ENCODE measurements at regions not wholly inside any gene's neighbourhood (a gene's known extent, or its start where the extent isn't known, plus 50 kb on each side); places are given as distances from the start of the nearest gene placed in this dataset.
"Not testable (repeated sequence)": the region's sequence is repeated elsewhere in the genome, so short reads cannot be mapped to it uniquely, and the experiment has no call there.

DNA sequence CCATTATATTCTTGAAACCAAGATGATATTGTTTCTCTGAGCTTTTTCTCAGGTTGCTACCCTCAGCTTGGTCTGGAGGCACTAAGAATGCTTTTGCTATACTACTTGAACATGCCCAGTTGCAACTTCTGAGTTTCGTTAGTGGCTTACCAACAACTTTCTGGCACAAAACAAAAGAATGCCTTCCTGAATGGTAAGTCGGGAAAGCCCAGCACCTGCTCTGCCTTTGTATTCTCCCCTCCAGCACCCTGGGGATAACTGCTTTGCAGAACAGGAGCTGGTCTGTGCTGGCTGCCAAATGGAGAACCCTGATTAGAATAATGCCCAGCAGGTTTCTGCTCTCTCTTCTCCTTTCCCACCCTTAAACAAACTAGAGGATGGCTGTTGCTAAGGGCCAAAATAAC, 149.3 kb downstream of the TGFB2 start:
- DNase-seq: no peak

DNA sequence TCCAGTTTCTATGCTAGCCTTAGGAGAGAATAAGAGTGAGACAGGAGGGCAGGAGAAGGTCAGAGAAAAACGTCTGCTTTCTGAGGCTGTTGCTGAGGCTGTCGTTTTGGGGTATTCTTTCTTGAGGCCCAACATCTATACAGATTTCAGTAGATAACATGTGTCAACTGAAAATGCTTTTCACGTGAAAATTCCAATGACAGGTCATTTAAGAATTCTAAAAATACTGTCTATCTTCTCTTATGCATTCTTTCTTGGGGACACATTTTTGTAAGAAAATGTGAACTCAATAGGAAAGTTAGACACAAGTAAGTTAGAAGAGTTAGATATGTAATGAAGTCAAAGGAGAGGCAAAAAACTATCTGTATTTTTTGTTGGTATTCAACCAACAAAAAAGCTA, 150.8 kb downstream of the TGFB2 start:
- DNase-seq: no peak

DNA sequence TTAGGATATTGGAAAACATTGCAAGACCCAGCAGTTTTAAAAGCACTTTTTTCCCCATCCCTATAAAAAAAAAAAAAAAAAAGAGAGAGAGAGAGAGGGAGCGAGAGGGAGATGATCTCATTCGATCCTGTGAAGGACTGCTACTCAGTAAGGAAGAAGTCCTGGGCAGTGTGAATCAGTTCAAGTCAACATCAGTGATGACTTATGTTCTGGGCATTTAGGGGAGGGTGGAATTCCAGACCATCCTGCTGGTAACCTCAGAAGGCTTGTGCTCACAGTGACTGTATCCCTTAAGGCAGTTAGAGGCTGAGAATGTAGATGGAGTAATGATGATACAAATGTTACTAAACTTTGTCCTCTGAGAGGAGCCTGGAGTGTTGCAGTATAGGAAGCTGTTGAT, 151.4 kb downstream of the TGFB2 start:
- no peak for DNase-seq

DNA sequence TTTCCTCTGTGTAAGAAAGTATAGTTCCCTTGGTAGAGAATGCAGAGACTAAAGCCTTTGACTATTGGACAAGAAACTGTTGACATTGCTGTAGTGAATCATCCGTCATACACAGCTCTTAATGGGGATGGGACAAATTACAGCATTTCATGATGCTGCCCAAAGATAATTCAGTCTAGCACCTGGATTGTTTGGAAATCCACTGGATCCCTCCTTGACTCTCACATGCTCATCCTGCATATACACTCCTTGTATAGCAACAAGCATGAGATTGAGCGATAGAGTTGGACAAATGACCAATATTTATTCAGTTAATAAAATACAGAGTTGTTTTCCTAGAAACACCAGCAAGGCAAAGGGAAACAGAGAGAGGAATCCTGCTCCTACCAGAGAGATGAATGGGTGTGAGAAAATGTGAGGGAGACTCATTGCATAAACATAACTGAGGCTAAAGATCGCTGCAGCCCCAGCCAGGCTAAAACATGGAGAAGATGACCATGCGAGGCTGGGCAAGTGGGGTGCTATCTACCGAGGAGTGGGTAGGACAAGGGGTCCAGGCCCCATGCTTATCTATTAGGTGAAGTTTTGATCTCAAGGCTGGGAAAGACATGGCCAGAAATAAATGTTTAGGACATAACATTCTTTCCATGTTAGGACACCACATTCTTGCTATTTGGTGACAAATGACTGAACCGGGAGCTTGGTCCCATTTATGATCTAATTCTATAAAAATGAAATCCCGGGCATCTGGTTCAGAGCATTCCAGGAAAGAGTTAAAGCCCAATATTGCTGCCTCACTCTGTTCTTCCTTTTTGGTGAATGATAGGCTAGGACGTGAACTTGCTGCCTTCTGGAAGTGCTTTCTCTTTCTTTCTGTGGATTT, 153.2 kb downstream of the TGFB2 start:
- no peak for DNase-seq

DNA sequence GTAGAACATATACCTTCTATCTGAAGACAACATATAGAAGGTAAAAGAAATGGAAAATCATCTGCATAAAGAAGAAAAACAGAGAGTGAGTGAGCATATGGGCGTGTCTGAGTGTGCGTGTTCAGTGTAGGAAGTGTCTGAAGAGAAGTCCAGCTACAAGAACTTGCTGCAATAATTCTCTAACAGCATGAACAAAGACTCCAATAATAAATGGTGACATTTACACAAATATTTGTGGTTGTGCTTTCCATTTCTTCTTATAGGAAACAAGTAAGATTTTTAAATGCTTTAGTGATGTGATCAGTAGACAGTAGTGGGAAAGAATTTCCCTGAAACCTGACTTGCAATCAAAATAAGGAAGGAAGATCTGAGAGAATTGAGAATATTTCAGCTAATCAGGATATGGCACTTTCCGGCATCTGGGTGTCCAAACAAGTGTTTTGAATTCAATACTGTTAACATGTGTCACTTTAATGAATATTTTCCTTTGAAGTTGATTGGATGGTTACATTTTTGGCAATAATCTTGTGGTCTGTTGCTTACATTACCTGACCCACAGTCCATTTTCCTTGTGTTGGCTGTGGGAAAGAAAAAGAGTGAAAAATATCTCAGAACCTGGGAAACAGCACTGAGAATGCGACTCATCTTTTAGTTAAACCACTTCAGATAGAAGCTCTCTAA, 154.0 kb downstream of the TGFB2 start:
- DNase-seq: no peak

DNA sequence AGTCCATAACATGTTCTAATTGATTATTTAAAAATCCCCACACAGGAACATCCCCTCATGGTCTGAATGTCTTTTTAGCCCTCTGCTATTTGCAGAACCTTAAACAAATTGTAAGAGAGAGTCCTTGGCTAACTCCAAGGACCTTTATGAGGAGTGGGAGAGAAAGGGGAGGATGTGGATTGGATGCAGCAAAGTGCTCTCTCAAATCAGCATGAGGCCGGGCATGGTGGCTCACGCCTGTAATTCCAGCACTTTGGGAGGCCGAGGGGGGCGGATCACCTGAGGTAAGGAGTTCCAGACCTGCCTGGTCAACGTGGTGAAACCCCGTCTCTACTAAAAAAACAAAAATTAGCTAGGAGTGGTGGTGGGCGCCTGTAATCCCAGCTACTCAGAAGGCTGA, 154.8 kb downstream of the TGFB2 start:
- DNase-seq: no peak

DNA sequence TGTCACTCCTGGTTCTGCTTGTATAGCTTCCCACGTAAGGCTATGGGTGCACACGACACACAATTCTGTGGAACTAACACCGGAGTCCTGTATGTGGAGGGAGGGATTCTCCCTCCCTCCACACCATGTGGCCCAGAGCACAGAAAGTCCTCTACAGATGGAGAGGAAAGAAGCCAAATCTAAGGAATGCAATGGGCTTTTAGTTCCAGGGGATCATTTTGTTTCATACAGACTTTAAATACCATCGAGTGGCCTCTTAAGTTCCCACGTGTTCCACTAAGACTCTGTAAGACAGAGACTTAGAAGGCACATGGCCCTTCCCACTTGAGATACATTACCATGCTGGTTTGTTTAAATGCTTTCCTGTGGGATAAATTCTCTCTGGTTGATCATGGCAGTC, 156.0 kb downstream of the TGFB2 start:
- no peak for DNase-seq

GRCh38 chr1:218502383-218502782, 157.2 kb downstream of the TGFB2 start:
- DNase-seq: no peak

- DNase-seq: no peak
Measured at GRCh38 chr1:218503102-218503501, 158.0 kb downstream of the TGFB2 start.

DNA sequence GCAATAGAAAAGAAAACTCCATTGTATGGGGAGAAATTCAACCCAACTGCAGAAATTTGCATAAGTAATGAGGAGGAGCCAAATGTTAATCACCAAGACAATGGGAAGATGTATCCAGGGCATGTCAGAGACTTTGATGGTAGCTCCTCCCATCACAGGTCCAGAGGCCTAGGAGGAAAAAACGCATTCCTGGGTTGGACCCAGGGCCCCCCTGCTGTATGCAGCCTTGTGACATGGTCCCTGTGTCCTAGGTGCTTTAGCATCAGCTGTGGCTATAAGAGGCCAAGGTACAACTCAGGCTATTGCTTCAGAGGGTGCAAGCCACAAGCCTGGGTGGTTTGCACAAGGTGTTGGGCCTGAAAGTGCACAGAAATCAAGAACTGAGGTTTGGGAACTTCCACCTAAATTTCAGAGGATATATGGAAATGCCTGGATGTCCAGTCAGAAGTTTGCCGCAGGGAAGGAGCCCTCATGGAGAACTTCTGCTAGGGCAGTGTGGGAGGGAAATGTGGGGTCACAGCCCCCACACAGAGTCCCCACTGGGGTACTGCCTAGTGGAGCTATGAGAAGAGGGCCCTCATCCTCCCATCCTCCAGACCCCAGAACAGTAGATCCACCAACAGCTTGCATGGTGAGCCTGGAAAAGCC, 162.3 kb downstream of the TGFB2 start:
- no peak for DNase-seq

GRCh38 chr1:218510153-218510772, 165.1 kb downstream of the TGFB2 start:
- no peak for DNase-seq

DNA sequence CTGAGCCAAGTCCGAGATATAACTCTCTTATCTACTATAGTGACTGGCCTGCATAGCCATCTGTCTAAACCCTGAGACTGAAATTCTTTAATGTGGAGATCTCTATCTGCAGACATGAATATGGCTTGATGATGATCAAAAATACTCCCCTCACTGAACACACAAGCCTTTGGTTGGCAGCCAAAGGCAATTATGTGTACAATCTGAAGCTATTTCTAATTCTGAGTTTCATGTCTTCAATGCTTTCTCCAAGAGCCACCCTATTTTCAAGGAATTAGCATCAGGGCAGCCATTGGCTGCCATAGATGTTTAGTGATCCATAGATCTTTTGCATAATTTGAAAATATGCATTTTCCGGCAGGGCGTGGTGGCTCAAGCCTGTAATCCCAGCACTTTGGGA, 168.2 kb downstream of the TGFB2 start:
- no peak for DNase-seq

- no peak for DNase-seq
Measured at GRCh38 chr1:218514689-218515088, 169.6 kb downstream of the TGFB2 start.

GRCh38 chr1:218516526-218516925, 171.4 kb downstream of the TGFB2 start:
- no peak for DNase-seq

DNA sequence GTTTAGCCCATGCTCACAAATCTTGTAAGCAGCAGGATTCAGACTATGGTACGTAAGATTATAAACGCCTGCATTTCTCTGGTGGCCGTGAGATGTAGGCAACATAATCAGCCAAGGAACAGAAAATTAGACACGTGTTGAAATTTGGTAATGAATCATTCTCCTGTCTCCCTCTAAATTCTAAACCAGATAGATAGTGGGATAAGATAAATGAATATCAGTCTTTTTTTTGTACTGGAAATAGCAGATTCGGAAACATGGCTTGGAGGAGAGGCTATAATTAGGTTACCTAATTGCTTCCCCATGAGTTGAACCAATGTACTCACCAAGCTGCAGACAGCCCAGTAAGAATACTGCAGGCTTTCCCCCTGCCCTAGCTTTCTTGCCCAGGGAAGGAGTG, 172.3 kb downstream of the TGFB2 start:
- no peak for DNase-seq

- DNase-seq: no peak
Measured at GRCh38 chr1:218518216-218518740, 173.1 kb downstream of the TGFB2 start.

- not testable (repeated sequence) for DNase-seq
Measured at GRCh38 chr1:218520646-218521045, 175.5 kb downstream of the TGFB2 start.

- no peak for DNase-seq
Measured at GRCh38 chr1:218521414-218522169, 176.5 kb downstream of the TGFB2 start.

- DNase-seq: no peak
Measured at GRCh38 chr1:218524526-218524925, 179.4 kb downstream of the TGFB2 start.

DNA sequence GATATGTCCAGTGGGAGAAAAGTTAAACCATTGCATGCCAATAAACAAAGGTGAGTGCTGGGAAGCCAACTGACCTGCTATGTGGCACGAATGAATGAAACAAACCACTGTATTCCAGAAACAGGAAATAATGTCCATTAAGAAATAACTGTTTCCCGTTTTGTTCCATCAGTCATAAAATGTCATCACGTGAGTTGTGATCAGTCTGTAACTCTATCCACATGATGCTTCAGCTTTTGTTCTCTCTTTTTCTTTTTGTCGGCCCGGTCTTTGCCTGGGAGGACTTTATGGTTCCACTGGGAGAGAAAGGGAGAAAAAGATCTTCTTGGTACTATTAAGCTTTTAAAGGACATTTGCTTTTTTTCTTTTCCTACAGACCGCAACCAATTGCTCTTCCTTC, 179.9 kb downstream of the TGFB2 start:
- DNase-seq: no peak

GRCh38 chr1:218525451-218526197, 180.5 kb downstream of the TGFB2 start:
- no peak for DNase-seq

GRCh38 chr1:218526198-218526580, 181.1 kb downstream of the TGFB2 start:
- DNase-seq: no peak
